ENCODE measurements at regions not wholly inside any gene's neighbourhood (a gene's known extent, or its start where the extent isn't known, plus 50 kb on each side); places are given as distances from the start of the nearest gene placed in this dataset.

- TF ChIP-seq POLR2A (IDR thresholded peaks at IDR 0.05), result no peak
- TF ChIP-seq, protein P1, sequence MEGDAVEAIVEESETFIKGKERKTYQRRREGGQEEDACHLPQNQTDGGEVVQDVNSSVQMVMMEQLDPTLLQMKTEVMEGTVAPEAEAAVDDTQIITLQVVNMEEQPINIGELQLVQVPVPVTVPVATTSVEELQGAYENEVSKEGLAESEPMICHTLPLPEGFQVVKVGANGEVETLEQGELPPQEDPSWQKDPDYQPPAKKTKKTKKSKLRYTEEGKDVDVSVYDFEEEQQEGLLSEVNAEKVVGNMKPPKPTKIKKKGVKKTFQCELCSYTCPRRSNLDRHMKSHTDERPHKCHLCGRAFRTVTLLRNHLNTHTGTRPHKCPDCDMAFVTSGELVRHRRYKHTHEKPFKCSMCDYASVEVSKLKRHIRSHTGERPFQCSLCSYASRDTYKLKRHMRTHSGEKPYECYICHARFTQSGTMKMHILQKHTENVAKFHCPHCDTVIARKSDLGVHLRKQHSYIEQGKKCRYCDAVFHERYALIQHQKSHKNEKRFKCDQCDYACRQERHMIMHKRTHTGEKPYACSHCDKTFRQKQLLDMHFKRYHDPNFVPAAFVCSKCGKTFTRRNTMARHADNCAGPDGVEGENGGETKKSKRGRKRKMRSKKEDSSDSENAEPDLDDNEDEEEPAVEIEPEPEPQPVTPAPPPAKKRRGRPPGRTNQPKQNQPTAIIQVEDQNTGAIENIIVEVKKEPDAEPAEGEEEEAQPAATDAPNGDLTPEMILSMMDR (IDR thresholded peaks at IDR 0.05), result no peak
Measured at GRCh38 chr13:106423530-106423929, 111.9 kb downstream of the EFNB2 start.

Measured in lower leg skin (tissue), 3 donors.